NCI-H187 (cell line): ENCODE measurements at regions not wholly inside any gene's neighbourhood (a gene's known extent, or its start where the extent isn't known, plus 50 kb on each side); places are given as distances from the start of the nearest gene placed in this dataset.
"Not testable (repeated sequence)": the region's sequence is repeated elsewhere in the genome, so short reads cannot be mapped to it uniquely, and the experiment has no call there.

Experiments used
- DNase-seq, 2 experiments: peaks; one replicate each; lab custom pipeline; 2025; lab: John Stamatoyannopoulos, UW

DNA sequence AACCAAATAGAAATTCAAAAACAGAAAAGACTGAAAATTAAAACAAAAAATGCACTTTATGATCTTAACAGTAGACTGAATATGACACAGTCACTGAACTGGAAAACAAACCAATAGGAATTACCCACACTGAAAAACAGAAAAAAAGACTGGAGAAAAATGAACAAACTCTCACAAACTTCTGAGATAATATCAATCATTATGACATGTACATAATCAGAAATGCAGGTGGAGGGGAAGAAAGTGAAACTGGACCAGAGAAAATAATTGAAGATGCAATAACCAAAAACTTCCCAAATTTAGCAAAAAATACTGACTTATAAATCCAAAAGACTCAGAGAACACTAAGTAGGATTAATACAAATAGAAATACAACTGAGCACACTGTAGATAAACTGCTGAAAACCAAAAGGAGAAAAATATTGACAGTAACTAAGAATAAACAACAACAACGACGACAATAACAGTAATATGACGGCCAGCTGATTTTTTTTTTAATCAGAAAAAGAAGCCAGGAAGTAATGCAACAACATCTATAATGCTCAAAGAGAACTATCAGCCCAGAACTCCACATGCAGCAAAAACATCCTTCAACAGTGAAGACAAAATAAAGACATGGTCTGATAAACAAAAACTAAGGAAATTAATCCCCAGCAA is 108.1 kb downstream of the ZFAND4 start:
- no peak for DNase-seq

DNA sequence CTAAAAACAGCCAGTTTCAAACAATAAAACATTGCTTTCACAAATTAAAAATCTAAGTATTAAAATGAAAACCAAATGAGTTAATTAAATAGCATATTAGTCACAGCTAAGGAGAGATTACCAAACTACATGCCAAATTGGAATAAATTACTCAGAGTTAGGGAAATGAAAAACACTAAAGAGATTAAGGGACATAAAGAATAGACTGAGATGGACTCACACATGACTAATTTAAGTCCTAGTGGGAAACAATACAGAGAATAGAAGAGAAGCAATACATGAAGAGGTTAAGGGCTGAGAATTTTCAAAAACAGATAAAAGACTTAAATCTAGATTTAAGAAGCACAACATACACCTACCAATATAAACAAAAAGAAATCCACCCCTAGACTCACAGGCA is 110.6 kb downstream of the ZFAND4 start:
- DNase-seq, result no peak

DNA sequence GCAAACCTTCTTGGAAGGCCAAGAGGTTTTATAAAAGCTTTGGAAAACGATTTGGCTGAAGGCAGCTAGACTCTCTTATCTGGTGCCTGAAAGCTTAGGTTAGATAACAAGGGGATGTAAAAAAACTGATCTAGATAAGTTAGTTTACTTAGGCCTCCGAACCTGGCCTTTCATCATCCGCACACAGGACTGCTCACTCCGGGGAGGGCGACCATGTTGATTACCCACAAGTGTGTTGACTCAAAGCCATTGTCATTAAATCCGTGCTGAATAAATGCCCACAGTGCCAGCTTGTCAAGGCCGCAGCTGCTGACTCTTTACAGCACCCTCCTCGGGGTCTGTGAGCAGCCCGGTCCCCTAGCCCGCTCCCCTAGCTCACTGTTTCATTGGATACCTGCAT is 112.3 kb downstream of the ZFAND4 start:
- no peak for DNase-seq

DNA sequence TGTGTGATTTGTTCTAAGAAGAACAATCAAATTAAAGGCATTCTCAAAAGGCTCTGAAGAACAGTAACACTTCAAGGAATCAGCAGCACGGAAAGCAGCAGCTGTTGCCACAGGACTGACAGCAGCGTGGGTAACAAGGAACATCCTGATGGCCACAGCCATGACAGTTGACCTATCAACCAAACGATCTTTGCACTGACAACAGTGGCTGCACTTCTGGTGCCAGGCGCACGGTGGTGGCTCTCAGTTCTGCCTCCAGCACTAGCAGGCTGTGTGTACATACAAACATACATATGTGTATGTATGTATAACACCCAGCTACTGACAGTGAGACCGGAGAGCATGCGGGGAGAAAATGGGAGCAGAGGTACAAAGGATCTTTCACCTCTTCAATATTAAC is 114.1 kb downstream of the ZFAND4 start:
- no peak for DNase-seq

DNA sequence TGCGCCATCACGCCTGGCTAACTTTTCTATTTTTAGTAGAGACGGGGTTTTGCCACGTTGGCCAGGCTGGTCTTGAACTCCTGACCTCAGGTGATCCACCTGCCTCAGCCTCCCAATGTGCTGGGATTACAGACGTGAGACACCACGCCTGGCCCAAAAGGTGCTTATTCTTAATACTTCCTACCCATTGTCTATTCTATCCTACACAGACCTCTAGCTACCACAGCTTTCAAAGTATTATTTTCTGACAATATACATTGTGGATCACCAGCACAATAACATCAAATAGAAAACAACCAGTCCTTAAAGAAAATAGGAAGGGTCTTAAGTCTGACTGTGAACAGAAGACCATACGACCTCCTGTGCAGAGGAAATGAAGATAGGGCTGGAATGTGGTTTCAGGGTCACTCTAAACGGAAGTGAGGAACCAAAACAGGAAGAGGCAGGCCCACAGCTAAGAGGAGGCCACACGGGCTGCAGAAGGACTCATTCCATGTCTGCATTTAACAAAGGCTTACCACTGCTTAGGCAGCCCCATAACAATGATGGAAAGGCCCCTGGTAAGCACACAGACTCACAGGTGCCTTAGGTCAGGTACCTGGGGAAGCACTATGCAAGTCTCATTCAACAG is 115.2 kb downstream of the ZFAND4 start:
- no peak for DNase-seq

- no peak for DNase-seq
These were observed 116.8 kb downstream of the ZFAND4 start for GRCh38 chr10:45555795-45556194.

- not testable (repeated sequence) for DNase-seq
These were observed 117.2 kb downstream of the ZFAND4 start for GRCh38 chr10:45555332-45555731.

DNA sequence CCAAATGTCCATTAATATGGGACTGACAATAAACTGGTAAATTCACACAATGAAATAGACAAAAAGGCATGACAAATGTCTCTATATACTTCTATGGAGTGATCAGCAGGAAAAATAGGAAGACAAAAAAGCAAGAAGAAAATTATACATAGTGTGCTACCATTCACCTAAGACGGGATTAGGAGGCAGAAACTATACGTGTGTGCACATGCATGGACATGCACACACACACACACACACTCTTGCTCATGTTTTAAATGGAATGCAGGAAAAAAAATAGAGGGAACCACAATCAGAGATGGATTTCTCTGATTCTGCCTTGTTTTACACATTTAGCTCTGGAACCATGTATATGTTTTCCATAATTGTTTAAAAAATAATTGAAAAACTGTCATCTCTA is 119.0 kb downstream of the ZFAND4 start:
- DNase-seq, result no peak

GRCh38 chr10:45553155-45553554 is 119.4 kb downstream of the ZFAND4 start:
- no peak for DNase-seq

GRCh38 chr10:45552476-45552875 is 120.1 kb downstream of the ZFAND4 start:
- no peak for DNase-seq

GRCh38 chr10:45550903-45551786 is 121.4 kb downstream of the ZFAND4 start:
- DNase-seq, result no peak

- no peak for DNase-seq
These were observed 124.5 kb downstream of the ZFAND4 start for GRCh38 chr10:45548068-45548467.

- DNase-seq, result no peak
These were observed 125.4 kb downstream of the ZFAND4 start for GRCh38 chr10:45547207-45547606.

GRCh38 chr10:45545150-45545549 is 127.4 kb downstream of the ZFAND4 start:
- DNase-seq, result no peak

DNA sequence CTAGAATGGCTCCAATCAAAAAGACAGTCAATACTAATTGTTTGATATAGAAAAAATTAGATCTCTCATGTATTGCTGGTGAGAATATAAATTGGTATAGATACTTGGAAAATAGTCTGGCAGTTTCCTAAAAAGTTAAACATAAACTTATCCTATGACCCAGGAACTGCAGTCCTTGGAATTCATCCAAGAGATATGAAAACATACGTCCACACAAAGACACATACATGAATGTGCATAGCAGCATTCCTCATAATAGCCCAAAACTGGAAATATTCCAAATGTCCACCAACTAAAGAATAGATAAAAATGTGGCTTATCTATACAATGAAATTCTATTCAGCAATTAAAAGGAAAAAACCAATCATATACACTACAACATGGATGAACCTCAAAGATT is 128.4 kb downstream of the ZFAND4 start:
- no peak for DNase-seq

DNA sequence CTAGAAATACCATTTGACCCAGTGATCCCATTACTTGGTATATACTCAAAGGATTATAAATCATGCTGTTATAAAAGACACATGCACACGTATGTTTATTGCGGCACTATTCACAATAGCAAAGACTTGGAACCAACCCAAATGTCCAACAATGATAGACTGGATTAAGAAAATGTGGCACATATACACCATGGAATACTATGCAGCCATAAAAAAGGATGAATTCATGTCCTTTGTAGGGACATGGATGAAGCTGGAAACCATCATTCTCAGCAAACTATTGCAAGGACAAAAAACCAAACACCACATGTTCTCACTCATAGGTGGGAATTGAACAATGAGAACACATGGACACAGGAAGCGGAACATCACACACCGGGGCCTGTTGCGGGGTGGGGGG is 131.5 kb downstream of the ZFAND4 start:
- DNase-seq, result not testable (repeated sequence)

- not testable (repeated sequence) for DNase-seq
These were observed 132.0 kb downstream of the ZFAND4 start for GRCh38 chr10:45540589-45540988.

GRCh38 chr10:45539569-45539968 is 133.0 kb downstream of the ZFAND4 start:
- DNase-seq, result not testable (repeated sequence)

GRCh38 chr10:45534572-45534971 is 138.0 kb downstream of the ZFAND4 start:
- DNase-seq, result no peak

- no peak for DNase-seq
These were observed 140.1 kb downstream of the ZFAND4 start for GRCh38 chr10:45532480-45532879.

DNA sequence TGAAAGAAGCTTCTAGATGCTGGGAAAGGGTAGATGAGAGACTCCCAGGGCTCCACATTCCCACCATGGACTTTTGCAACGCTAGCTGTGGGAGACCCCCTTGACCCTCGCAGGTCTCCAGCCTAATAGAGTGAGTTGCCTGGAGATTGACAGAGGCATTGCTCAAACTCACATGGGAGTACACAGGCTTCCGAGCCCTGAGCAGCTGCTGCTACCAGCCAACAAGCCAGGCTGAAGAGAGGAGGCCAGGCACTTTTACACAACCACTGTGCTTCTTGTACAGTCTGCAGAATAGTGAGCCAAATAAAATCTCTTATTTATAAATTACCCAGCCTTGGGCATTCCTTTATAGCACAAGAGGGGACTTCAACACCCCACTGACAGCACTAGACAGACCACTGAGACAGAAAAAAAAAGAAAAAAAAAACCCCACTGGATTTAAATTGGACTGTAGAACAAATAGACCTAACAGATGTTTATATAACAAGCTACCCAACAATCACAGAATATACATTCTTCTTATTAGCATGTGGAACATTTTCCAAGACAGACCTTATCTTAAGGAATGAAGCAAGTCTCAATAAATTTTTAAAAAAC is 146.2 kb downstream of the ZFAND4 start:
- DNase-seq, result no peak

- DNase-seq, result no peak
These were observed 146.5 kb downstream of the ALOX5 start for GRCh38 chr10:45520476-45520875.

DNA sequence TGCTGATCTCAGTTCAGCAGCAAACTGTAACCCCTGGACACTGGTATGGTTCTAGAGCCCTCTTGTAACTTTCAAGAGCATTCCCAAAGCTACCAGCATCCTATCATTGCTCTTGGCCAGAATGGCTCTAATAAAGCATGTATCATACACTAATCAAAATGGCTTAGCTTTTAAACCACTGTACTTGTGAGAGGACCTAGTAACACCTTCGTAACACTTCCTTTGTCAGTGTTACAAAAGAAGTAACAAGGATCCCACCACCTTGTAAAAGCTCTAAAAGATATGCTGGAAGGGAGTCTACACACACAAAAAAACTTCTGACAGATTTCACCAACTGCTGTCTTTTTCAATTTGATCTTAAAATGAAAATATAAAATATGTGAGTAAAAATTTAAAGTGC is 144.7 kb downstream of the ALOX5 start:
- DNase-seq, result no peak
